ENCODE measurements at regions not wholly inside any gene's neighbourhood (a gene's known extent, or its start where the extent isn't known, plus 50 kb on each side); places are given as distances from the start of the nearest gene placed in this dataset.
"Not testable (repeated sequence)": the region's sequence is repeated elsewhere in the genome, so short reads cannot be mapped to it uniquely, and the experiment has no call there.

GRCh38 chr6:134822920-134823709 lies 126.8 kb downstream of the ALDH8A1 start:
- intact Hi-C loops (cut with micrococcal nuclease), result loop anchor here (1.0 to 2.0 kb wide), 4 partner anchors 182 to 700 kb away; no protein-coding TSS in a partner anchor

- intact Hi-C loops (cut with micrococcal nuclease), result loop anchor here (2.0 kb wide), 2 partner anchors 181 to 699 kb away; no protein-coding TSS in a partner anchor
Measured at GRCh38 chr6:134821928-134822864, 127.7 kb downstream of the ALDH8A1 start.

GRCh38 chr6:134821397-134821796 lies 128.5 kb downstream of the ALDH8A1 start:
- intact Hi-C loops (cut with micrococcal nuclease), result no loop called here

- intact Hi-C loops (cut with micrococcal nuclease), result no loop called here
Measured at GRCh38 chr6:134819863-134820800, 129.8 kb downstream of the ALDH8A1 start.

- intact Hi-C loops (cut with micrococcal nuclease), result no loop called here
Measured at GRCh38 chr6:134819236-134819635, 130.7 kb downstream of the ALDH8A1 start.

GRCh38 chr6:134817448-134817847 lies 132.5 kb downstream of the ALDH8A1 start:
- intact Hi-C loops (cut with micrococcal nuclease), result no loop called here

- intact Hi-C loops (cut with micrococcal nuclease), result no loop called here
Measured at GRCh38 chr6:134816780-134817179, 133.1 kb downstream of the ALDH8A1 start.

GRCh38 chr6:134816300-134816699 lies 133.6 kb downstream of the ALDH8A1 start:
- intact Hi-C loops (cut with micrococcal nuclease), result no loop called here

GRCh38 chr6:134814076-134814695 lies 135.7 kb downstream of the ALDH8A1 start:
- intact Hi-C loops (cut with micrococcal nuclease), result no loop called here

GRCh38 chr6:134813146-134813545 lies 136.8 kb downstream of the ALDH8A1 start:
- intact Hi-C loops (cut with micrococcal nuclease), result no loop called here

- intact Hi-C loops (cut with micrococcal nuclease), result no loop called here
Measured at GRCh38 chr6:134810402-134810801, 139.5 kb downstream of the ALDH8A1 start.

- intact Hi-C loops (cut with micrococcal nuclease), result no loop called here
Measured at GRCh38 chr6:134809130-134809529, 140.8 kb downstream of the ALDH8A1 start.

- intact Hi-C loops (cut with micrococcal nuclease), result no loop called here
Measured at GRCh38 chr6:134806180-134806798, 143.6 kb downstream of the ALDH8A1 start.

GRCh38 chr6:134805168-134805567 lies 144.7 kb downstream of the ALDH8A1 start:
- intact Hi-C loops (cut with micrococcal nuclease), result no loop called here

- intact Hi-C loops (cut with micrococcal nuclease), result not testable (repeated sequence)
Measured at GRCh38 chr6:134804311-134804710, 145.6 kb downstream of the ALDH8A1 start.

- intact Hi-C loops (cut with micrococcal nuclease), result no loop called here
Measured at GRCh38 chr6:134802426-134803058, 147.4 kb downstream of the ALDH8A1 start.

- intact Hi-C loops (cut with micrococcal nuclease), result no loop called here
Measured at GRCh38 chr6:134797400-134798113, 152.3 kb downstream of the ALDH8A1 start.

- intact Hi-C loops (cut with micrococcal nuclease), result no loop called here
Measured at GRCh38 chr6:134795691-134796090, 154.2 kb downstream of the ALDH8A1 start.

- intact Hi-C loops (cut with micrococcal nuclease), result no loop called here
Measured at GRCh38 chr6:134795001-134795400, 154.9 kb downstream of the ALDH8A1 start.
